ENCODE measurements at regions not wholly inside any gene's neighbourhood (a gene's known extent, or its start where the extent isn't known, plus 50 kb on each side); places are given as distances from the start of the nearest gene placed in this dataset.

DNA sequence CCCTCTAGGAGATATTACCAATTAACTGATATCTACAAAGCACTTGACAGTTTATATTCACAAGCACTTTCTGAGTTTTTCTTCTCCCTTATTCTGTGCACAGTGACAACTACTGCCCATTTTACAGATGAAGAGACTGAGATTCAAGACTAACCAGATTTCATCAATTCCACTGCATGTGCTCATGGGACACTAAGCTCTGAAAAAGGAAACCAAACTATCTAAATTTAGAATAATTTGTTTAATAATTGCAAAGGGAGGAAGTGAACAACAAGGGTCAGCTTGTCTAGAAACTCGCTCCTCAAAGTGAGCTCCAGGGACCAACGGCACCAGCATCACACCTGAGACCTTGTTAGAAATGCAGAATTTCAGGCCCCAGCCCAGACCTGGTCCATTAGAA is 50.8 kb upstream of the MYLIP start:
- Mint-ChIP-seq H3K4me3 (no peak overlapping the region), H3K4me1 (no peaks in the 10 kb centered on the region), H3K27ac (no peak overlapping the region), H3K27me3 (peaks cover 6% of the 10 kb centered on the region), H3K9me3 (no peaks in the 10 kb centered on the region), H3K36me3 (no peaks in the 10 kb centered on the region)
- DNase-seq: no peak
- CTCF ChIA-PET: no interaction called here

DNA sequence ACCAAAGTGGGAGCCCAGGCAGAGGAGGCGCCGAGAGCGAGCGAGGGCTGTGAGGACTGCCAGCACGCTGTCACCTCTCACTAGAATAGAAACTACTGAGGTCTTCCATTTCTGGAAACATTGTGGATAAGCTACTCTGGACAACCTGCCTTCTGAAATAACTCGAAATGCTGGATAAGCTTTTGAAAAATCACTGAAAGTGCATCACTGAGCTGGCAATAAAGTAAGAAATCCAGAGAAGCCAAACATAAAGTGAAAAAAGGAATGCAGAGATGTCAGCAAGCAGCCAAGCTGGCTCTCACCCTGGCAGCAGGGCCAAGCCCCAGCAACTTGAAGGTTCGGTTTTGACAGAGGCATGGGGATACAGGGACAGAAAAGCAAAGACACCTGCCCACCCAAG is 59.2 kb upstream of the MYLIP start:
- H3K27me3 Mint-ChIP-seq: peaks cover 12% of the 10 kb centered on the region
- CTCF ChIA-PET: no interaction called here

DNA sequence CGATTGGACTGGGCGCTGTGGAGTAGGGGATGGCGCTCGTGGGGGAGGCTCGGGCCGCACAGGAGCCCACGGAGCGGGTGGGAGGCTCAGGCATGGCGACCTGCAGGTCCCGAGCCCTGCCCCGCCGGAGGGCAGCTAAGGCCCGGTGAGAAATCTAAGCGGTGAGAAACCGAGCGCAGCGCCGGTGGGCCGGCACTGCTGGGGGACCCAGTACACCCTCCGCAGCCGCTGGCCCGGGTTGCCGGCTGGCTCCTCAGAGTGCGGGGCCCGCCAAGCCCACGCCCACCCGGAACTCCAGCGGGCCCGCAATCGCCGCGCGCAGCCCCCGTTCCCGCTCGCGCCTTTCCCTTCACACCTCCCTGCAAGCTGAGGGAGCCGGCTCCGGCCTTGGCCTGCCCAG is 59.7 kb upstream of the MYLIP start:
- DNase-seq: no peak
- H3K36me3 Mint-ChIP-seq: no peaks in the 10 kb centered on the region
- no peaks in the 10 kb centered on the region for H3K4me1 Mint-ChIP-seq
- no peaks in the 10 kb centered on the region for H3K9me3 Mint-ChIP-seq
- no peak overlapping the region for H3K27ac Mint-ChIP-seq
- CTCF ChIA-PET: no interaction called here
- H3K4me3 Mint-ChIP-seq: no peak overlapping the region
- peaks cover 12% of the 10 kb centered on the region for H3K27me3 Mint-ChIP-seq

More for the DNA sequence above, 59.2 kb upstream of the MYLIP start:
- no peaks in the 10 kb centered on the region for H3K36me3 Mint-ChIP-seq
- H3K4me3 Mint-ChIP-seq: no peak overlapping the region
- H3K9me3 Mint-ChIP-seq: no peaks in the 10 kb centered on the region
- H3K4me1 Mint-ChIP-seq: no peaks in the 10 kb centered on the region
- no peak for DNase-seq
- H3K27ac Mint-ChIP-seq: no peak overlapping the region

DNA sequence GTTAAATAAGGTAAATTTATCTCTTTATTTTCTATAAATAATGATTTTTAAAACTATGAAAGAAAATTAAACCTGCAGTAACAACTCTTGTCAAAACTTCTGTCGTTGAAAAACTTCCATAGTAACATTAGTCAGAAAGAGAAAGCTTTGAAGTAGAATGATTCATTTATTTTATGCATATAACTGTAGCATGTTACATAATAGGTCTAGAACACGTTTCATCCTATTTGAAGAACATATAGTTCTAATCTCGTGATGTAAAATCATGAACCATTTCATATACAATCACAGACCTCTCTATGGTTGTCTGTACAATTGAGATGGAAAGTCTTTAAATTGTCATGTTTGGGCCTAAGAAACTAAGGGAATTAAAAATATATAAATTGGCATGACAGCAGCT is 61.3 kb upstream of the MYLIP start:
- no peak overlapping the region for H3K27ac Mint-ChIP-seq
- no peaks in the 10 kb centered on the region for H3K4me1 Mint-ChIP-seq
- H3K4me3 Mint-ChIP-seq: no peak overlapping the region
- CTCF ChIA-PET: no interaction called here
- H3K36me3 Mint-ChIP-seq: no peaks in the 10 kb centered on the region
- peaks cover 6% of the 10 kb centered on the region for H3K27me3 Mint-ChIP-seq
- no peak for DNase-seq
- no peaks in the 10 kb centered on the region for H3K9me3 Mint-ChIP-seq

DNA sequence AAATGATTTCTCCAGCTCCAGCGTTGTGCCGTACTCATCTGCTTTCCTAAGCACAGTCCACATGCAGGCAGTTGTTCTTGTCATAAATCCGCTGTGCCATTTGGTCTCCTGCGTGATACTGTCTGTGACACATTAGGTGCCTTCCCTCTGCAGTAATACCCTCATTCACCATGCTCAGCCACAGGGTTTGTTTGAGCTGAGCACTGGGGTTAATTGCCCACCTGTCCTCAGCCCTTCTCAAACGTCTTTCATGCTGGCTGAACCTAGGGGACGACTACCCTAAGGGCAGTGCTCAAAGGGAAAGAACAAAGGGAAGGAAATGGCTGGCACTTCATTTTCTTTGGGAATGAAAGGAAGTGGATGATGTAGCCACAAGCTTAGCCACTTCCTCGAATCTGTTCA is 64.2 kb upstream of the MYLIP start:
- CTCF ChIA-PET: no interaction called here
- DNase-seq: no peak
- no peaks in the 10 kb centered on the region for H3K27me3 Mint-ChIP-seq
- H3K4me1 Mint-ChIP-seq: peaks cover 4% of the 10 kb centered on the region
- H3K36me3 Mint-ChIP-seq: no peaks in the 10 kb centered on the region
- no peak overlapping the region for H3K27ac Mint-ChIP-seq
- no peak overlapping the region for H3K4me3 Mint-ChIP-seq
- H3K9me3 Mint-ChIP-seq: no peaks in the 10 kb centered on the region

DNA sequence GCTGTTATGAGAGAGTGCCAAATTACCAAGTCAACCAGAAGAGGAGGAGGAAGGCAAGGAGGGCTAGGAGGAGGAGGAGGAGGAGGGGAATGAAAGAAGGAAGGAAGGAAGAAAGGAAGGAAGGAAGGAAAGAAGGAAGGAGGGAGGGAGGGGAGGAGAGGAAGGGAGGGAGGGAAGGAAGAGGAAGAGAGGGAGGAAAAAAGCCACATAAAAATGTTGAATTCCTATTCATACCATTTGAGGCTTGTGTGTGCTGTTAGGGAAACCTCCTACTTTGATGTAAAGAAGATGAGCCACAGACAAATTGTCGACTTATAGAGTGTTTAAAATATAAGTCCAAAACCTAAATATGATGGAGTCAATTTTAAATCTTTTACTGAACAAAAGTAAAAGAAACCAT is 65.3 kb upstream of the MYLIP start:
- DNase-seq: no peak
- Mint-ChIP-seq H3K9me3 (no peaks in the 10 kb centered on the region), H3K27ac (no peak overlapping the region), H3K36me3 (no peaks in the 10 kb centered on the region), H3K4me3 (no peak overlapping the region), H3K27me3 (no peaks in the 10 kb centered on the region), H3K4me1 (peaks cover 4% of the 10 kb centered on the region)
- CTCF ChIA-PET: no interaction called here

DNA sequence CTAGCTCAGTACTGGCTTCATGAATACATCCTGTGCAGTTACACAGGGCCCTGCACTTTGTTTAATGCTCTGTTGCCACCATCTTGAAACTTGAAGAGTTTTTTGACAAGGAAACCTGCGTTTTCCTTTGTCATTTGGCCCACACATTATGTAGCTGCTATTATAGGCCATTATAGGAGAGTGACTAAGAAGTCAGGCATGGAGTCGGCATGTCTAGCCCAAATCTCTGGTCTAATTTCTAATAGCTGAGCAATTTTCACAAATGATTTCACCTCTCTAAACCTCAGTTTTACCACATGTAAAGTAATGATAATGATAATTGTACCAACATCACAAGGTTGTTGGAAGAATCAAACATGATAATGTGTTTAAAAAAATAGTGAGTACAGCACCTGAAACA is 67.1 kb upstream of the MYLIP start:
- DNase-seq: no peak
- CTCF ChIA-PET: interaction anchor here (1.0 kb wide), 1 partner anchor 11 kb away, joined by 3 read pairs; no protein-coding TSS in a partner anchor
- Mint-ChIP-seq H3K4me3 (no peak overlapping the region), H3K36me3 (no peaks in the 10 kb centered on the region), H3K27me3 (no peaks in the 10 kb centered on the region), H3K9me3 (no peaks in the 10 kb centered on the region), H3K27ac (no peak overlapping the region), H3K4me1 (peaks cover 4% of the 10 kb centered on the region)

DNA sequence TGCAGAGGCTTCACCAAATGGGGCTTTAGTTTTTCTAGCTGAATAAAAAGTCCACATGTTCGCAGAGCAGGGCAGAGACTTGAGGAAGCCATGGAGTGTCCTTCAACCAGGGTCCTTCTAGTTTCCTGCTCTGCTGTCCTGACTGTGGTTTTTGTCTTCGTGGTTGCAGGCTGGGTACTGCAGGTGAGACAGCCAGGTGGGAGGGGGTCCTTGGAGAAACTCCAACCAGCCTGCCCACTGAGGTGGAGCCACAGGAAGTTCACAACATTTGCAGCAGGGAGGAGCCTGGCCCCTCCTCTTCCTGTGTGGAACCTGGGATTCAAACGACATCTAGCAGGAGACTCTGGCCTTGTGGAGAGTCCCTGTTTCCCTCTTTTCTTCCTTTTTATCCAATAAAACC is 68.8 kb upstream of the MYLIP start:
- Mint-ChIP-seq H3K27ac (no peak overlapping the region), H3K27me3 (no peaks in the 10 kb centered on the region), H3K4me1 (peaks cover 4% of the 10 kb centered on the region), H3K36me3 (no peaks in the 10 kb centered on the region), H3K9me3 (no peaks in the 10 kb centered on the region), H3K4me3 (no peak overlapping the region)
- CTCF ChIA-PET: no interaction called here
- DNase-seq: no peak

DNA sequence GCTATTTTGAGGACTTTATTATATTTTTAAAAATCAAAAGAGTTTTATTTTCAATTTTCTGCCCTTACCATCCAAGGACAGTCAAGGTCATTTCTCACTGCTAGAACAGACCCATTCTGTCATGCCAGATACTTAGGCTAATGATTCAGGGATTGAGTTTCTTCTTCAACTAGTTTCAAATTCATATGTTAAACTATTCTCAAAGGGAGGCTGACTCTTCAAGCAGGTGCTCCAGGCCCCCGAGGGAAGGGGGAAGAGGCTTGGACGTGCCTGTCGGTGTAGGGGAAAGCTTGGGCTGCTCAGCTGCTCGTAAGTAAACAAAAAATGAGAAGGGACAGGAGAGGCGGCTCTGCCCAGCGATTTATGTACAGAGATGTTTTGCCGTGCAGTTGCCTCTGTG is 69.4 kb upstream of the MYLIP start:
- H3K4me3 Mint-ChIP-seq: no peak overlapping the region
- CTCF ChIA-PET: no interaction called here
- no peaks in the 10 kb centered on the region for H3K36me3 Mint-ChIP-seq
- no peak for DNase-seq
- no peaks in the 10 kb centered on the region for H3K9me3 Mint-ChIP-seq
- H3K27me3 Mint-ChIP-seq: no peaks in the 10 kb centered on the region
- peaks cover 4% of the 10 kb centered on the region for H3K4me1 Mint-ChIP-seq
- H3K27ac Mint-ChIP-seq: no peak overlapping the region

DNA sequence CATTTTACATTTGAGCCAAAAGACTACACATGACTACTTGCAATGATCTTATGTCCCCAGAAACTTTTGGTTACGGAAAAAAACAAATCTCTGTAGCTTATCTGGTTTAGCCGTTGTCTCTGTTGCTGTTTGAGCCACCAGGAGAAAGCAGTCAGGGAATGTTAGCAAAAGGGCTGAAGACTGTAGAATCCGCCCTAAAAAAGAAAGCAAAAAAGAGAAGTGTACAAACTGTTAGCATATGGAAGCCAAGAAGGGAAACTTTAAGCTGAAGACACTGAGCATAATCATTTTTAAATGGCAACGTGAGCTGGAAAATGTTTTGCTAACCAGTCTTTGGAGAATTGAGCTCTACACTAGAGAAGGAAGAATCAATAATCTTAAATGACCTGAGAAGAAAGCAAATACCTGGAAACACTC is 69.9 kb upstream of the MYLIP start:
- no peak for DNase-seq
- H3K27ac Mint-ChIP-seq: no peak overlapping the region
- CTCF ChIA-PET: no interaction called here

DNA sequence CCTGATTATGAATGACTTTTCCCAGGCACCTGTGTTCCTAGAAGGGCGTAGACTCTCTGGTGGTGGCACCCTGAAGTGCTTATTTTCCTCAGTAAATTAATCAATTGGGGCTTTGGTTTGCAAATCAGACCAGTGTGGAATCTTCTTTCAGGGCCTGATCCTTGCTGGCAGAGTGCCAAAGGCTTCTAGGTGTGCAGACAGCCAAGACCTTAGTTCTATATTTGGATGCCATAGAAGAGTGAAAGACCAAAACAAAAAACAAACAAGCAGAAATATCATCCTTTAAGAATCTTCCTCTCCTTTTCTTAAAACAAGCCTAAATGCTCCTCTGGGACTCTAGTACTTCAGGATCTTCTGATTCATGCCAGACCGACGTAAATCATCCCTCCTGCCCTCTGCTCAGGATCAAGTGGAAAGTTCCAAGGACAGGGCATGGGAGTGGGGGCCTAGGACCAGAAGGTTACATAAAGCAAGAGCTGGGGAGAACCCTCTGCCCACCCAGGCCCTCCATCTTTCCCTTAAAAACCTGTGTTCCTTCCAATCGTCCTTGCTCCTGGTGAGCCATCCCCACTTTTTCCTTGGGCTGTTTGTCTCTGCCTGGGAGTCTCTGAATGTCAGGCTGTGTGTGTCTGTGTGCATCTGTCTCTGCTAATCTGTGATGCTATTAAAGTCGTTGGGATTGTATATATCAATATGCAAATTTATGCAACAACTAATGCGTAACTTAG is 70.5 kb upstream of the MYLIP start:
- Mint-ChIP-seq H3K36me3 (no peaks in the 10 kb centered on the region), H3K27ac (no peak overlapping the region), H3K4me3 (no peak overlapping the region), H3K27me3 (no peaks in the 10 kb centered on the region), H3K4me1 (peaks cover 4% of the 10 kb centered on the region), H3K9me3 (no peaks in the 10 kb centered on the region)
- no peak for DNase-seq
- CTCF ChIA-PET: no interaction called here

More for the DNA sequence above, 69.9 kb upstream of the MYLIP start:
- H3K9me3 Mint-ChIP-seq: no peaks in the 10 kb centered on the region
- no peaks in the 10 kb centered on the region for H3K36me3 Mint-ChIP-seq
- H3K4me3 Mint-ChIP-seq: no peak overlapping the region
- H3K4me1 Mint-ChIP-seq: peaks cover 4% of the 10 kb centered on the region
- no peaks in the 10 kb centered on the region for H3K27me3 Mint-ChIP-seq

DNA sequence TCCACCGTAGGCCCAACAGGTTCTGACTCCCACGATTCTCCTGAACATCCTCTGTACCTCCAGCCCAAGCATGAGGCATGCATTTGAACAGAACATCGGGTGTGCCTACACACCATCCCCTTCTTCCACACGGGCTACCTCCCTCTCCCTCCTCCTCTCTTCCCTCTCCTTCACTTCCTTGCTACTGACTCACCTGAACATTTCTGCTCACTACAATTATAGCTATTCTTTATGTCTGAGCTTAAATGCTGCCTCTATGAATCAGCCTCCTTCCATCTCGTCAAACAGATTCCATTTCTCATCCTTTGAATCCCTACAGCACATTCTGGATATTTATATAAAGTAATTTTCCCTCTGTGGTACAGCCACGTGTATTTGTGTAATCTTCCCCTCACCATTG is 71.4 kb upstream of the MYLIP start:
- Mint-ChIP-seq H3K36me3 (no peaks in the 10 kb centered on the region), H3K9me3 (no peaks in the 10 kb centered on the region), H3K4me3 (no peak overlapping the region), H3K27me3 (no peaks in the 10 kb centered on the region), H3K4me1 (peaks cover 4% of the 10 kb centered on the region), H3K27ac (no peak overlapping the region)
- CTCF ChIA-PET: no interaction called here
- no peak for DNase-seq

DNA sequence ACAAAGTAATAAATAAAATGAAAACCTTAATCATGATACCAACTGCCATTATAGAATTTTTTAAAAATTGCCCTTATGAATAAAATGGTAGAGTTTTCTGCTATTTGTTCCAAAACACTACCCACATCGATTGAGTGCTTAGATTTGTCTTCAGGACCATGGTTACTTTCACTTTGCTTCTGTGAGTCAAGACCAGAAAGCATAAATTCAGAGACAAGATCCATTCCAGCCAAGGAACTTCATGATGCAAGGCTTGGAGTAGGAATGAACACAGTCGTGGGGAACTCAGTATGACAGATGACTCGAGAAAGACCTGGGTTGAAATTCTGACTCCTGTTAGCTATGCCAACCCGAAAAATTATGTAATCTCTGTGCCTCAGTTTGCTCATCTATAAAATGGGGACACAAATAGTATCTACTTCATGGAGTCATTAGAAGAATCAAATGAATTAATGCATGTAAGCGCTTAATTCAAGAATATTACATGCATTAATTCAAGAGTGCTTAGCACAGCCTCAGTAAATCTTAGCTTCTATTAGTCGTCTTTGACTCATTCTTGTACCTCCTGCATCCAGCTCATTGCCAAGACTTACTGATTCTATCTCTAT is 72.5 kb upstream of the MYLIP start:
- Mint-ChIP-seq H3K4me3 (no peak overlapping the region), H3K27me3 (peaks cover 1% of the 10 kb centered on the region), H3K9me3 (no peaks in the 10 kb centered on the region), H3K4me1 (peaks cover 4% of the 10 kb centered on the region), H3K36me3 (no peaks in the 10 kb centered on the region), H3K27ac (no peak overlapping the region)
- DNase-seq: no peak
- CTCF ChIA-PET: no interaction called here

DNA sequence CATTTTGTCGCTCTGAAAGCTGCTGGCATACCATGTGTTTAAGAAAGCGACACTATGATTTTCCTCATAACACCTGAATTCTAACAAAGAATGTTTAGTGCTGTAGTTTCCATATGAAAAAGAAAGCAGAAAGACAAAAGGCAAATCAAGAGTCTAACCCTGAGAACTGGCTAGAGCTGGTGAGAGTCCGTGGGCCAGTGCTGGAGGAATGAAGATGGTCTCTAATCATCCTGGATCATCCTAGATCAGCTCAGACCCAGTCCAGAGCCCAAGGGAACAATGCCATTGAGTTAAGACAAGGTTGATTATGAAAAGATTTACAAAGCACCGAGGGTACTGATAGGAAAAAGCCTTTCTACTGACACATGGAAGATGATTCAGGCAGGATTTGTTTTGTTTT is 73.0 kb upstream of the MYLIP start:
- Mint-ChIP-seq H3K36me3 (no peaks in the 10 kb centered on the region), H3K27me3 (peaks cover 3% of the 10 kb centered on the region), H3K27ac (no peak overlapping the region), H3K4me1 (peaks cover 4% of the 10 kb centered on the region), H3K4me3 (no peak overlapping the region), H3K9me3 (no peaks in the 10 kb centered on the region)
- no peak for DNase-seq
- CTCF ChIA-PET: no interaction called here

DNA sequence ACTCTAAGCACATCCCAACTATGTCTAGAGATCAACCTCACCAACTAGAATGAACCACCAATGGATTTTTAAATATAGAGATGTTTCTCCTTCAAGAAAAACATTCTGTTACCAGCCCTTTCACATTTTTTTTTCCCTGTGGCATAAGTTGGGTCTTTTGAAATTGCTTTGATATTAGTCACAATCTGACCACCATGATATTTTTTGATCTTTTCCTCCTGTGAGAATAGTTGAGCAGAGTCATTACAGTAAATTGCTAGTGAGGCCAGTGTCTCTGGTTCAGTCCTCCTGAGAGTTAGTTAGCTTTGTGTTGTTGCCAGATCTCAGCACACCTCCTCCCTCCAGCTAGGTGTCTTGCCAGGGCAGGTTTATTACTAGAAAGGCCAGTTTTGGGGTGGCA is 79.7 kb upstream of the MYLIP start:
- no peak for DNase-seq
- Mint-ChIP-seq H3K4me3 (no peak overlapping the region), H3K27me3 (peaks cover 3% of the 10 kb centered on the region), H3K36me3 (no peaks in the 10 kb centered on the region), H3K4me1 (no peaks in the 10 kb centered on the region), H3K9me3 (no peaks in the 10 kb centered on the region), H3K27ac (no peak overlapping the region)
- CTCF ChIA-PET: no interaction called here
